AG08396 (cell line): ENCODE measurements at regions not wholly inside any gene's neighbourhood (a gene's known extent, or its start where the extent isn't known, plus 50 kb on each side); places are given as distances from the start of the nearest gene placed in this dataset.

Experiments
- DNase-seq: peaks from one replicate; pipeline ENCODE4 v3.0.0; 2012; ENCODE audit warnings: low spot score, mixed read lengths

DNA sequence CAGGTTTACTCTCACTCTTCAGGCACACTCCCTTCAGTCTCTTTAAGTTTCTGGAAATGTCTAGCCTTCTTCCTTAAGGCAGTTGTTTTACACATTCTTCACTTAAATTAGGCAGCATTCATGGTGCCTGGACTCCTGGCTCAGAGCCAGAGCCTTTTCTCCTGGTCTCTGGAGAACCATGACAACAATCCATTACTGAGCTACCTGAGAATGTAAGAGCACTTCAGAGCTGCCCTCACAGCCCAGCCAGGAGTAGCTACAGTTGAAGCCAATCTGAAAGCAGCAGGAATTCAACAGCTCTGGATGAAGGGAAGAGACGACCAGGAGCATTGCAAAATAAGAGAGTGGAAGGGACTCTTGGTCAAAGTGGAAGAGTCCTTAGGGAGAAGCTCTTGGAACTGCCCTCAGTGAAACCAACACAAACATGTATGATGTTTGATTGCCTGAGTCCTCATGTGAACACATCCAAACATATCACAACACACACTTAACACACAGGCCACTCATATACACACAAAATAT lies 416.8 kb upstream of the SPTLC3 start:
- no peak for DNase-seq

GRCh38 chr20:12592756-12593155 lies 416.0 kb upstream of the SPTLC3 start:
- DNase-seq: no peak

- no peak for DNase-seq
Measured at GRCh38 chr20:12593342-12593873, 415.4 kb upstream of the SPTLC3 start.

- DNase-seq: no peak
Measured at GRCh38 chr20:12594410-12595088, 414.2 kb upstream of the SPTLC3 start.

GRCh38 chr20:12595841-12596240 lies 412.9 kb upstream of the SPTLC3 start:
- no peak for DNase-seq

DNA sequence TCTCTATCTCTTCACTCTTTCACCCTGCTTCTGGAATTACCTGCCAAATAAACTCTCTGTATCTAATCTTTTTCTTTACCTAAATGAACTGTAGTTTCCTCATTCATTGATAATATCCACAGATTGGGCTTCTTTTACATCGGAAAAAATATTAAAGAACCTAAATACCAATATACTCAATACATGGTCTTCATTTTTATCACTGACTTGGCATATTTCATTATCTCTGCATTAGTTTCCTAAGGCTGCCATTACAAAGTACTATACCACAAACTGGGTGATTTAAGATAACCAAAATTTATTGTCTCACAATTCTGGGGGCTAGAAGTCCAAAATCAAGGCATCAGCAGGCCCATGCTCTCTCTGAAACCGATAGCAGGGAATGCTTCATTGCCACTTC lies 411.9 kb upstream of the SPTLC3 start:
- DNase-seq: no peak

- no peak for DNase-seq
Measured at GRCh38 chr20:12597551-12597950, 411.2 kb upstream of the SPTLC3 start.

GRCh38 chr20:12598894-12599293 lies 409.9 kb upstream of the SPTLC3 start:
- no peak for DNase-seq

- no peak for DNase-seq
Measured at GRCh38 chr20:12599494-12599893, 409.3 kb upstream of the SPTLC3 start.

- DNase-seq: no peak
Measured at GRCh38 chr20:12605751-12606150, 403.0 kb upstream of the SPTLC3 start.

DNA sequence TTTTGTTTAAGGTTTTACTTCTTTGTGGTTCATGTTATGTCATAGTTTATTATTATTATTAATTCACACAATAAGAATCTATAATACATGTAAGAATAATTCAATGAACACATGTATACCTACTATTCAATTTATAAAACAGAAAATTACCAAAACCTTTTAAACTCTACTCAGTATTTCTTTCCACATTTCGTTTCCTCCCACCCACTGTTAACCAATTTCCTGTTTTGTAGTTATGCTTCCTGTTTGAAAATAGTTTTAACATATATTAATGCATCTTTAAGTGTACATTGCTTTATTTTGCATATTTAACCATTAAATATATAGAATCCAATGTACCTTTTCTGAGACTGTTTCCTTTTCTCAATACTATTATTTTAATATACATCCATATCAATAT lies 397.9 kb upstream of the SPTLC3 start:
- DNase-seq: no peak

DNA sequence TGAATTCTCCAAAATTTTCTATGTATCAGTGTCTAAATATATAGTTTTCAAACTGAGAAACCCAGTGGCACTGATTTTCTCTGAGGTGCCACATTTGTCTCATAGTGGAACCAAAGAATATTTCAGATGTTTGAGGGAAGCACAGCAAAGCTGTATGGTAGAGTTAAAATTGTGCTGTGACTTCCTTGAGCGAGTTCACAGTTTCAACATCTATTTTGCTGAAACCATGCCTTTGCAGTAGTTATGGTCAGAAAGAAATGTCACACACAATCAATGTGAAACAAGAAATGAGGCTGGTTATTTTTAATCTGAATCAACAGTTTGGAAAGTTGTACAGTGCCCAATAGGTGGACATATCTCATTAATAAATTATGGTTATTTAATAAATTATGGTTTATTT lies 394.0 kb upstream of the SPTLC3 start:
- no peak for DNase-seq

DNA sequence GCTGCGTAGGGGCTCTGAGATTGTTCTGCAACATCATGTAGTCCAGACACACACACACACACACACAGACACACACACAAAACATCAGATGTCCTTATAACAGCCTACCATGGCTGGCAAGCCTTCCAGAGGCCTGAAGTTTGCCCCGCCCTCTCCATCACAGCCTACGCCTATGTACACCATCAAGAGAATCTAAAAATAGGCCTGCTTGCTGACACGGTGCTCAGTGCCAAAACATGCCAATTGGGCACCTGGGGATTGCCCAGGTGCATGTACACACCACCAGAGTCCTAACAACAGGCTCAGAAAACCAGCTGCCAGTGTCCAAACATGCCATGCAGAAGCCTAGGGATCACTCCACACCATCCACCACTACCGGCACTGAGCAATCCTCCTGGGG lies 391.7 kb upstream of the SPTLC3 start:
- DNase-seq: no peak

GRCh38 chr20:12623870-12624269 lies 384.9 kb upstream of the SPTLC3 start:
- no peak for DNase-seq

GRCh38 chr20:12627485-12627884 lies 381.3 kb upstream of the SPTLC3 start:
- no peak for DNase-seq

- no peak for DNase-seq
Measured at GRCh38 chr20:12638633-12639312, 370.0 kb upstream of the SPTLC3 start.

DNA sequence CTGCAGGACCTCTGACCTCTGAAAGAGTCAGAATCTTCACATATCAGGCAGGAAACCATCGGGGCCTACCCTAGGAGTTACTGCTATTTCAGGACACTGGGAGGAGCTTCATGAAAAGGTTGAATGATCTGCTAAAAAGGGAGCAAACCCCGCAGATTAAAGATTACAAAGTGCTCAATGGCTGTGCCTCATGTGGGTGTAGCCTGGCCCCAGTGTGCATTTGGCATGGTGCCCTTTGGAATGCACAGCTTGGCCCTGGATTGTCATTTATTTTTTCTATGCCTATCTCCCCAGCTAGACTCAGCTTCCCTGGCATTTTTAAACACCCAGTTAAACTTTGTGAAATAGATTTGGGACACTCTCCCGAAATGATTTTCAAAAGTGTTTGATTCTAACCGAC lies 368.5 kb upstream of the SPTLC3 start:
- DNase-seq: no peak

- DNase-seq: no peak
Measured at GRCh38 chr20:12641619-12642018, 367.2 kb upstream of the SPTLC3 start.

DNA sequence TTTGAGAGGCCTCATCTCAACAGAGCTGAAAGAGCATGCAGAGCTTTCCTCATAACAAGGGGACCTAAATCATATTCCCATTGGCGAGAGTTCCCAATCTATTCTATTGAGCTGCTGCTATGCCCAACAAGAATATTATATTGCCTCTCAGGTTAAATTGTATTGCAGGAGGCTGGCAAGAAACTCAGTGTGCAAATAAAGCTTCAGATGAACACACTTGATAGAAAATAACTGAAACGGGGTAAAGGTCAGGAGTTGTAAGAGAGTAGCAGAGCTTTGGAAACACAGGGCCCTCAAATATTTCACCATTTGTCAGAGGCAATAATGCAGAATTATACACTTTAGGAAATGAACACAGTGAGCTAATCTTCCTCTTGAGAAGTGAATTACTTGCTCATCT lies 364.3 kb upstream of the SPTLC3 start:
- DNase-seq: no peak

DNA sequence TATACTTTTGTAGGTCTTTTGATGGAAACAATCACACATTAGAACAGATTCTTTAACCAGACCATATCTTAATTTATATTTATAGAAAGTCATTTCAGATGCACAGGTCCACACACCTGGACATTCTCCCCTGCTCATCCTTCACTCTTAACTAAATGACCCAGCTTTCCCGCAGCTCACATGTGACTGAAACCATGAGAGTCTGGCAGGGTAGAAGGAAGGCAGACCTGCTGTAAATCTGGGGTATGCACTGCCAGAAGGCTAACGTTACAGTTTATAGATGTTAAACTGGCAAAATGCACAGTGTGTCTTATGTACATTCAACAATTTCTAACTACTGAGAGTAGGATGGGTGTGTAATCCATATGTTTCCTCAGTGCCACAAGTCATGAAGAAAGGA lies 359.5 kb upstream of the SPTLC3 start:
- no peak for DNase-seq

DNA sequence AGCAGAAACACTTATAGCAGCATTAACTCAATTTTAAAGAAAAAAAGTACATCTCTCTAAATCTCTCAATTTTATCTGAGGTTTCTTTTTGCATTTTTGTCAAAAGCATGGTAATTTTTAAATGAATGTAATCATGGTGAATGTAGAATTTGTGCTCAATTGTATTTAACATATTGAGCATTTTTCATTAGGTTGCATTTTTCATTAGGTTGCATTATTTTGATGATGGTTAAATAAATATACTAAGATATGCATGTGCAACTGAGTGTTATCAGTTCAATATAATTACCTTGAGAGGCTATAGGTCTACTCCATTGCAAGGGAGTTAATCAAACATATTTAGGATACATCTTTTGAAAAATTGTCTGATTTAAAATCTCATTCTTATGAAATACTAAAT lies 355.1 kb upstream of the SPTLC3 start:
- DNase-seq: no peak

DNA sequence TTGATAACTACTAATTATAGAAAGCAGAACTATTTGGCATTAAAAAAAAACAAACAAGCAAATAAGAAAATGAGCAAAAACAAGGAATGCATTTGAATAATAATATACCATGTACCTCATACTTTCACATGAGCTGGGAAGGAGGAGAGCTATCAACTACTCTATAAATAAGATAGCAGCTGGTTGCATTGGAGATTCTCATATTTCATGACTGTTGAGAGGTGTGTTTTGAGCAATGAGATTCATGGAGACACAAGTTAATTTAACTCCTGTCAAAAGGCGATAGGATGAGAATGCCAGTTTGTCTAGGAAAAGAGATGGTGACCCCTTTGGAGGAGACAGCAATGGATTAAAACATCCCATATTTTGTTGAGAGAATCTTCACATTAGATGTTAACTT lies 348.8 kb upstream of the SPTLC3 start:
- no peak for DNase-seq

DNA sequence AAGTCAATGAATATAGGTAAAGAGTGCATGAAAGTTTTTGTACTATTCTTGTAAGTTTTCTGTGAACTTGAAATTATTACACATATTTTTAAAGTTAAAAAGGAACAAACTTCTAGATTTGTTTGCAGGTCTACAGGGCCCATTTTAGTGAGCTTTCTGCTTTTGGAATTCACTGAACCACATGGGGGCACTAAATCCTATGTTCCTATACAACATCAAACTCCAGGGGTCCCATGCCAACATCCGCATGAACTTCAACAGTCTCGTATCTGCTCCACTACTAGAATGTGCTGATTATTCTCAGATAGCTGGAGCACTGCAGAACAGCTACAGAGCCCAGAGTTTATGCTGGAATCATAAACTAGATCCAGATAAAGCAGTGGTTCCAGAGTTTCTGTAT lies 347.9 kb upstream of the SPTLC3 start:
- DNase-seq: no peak

DNA sequence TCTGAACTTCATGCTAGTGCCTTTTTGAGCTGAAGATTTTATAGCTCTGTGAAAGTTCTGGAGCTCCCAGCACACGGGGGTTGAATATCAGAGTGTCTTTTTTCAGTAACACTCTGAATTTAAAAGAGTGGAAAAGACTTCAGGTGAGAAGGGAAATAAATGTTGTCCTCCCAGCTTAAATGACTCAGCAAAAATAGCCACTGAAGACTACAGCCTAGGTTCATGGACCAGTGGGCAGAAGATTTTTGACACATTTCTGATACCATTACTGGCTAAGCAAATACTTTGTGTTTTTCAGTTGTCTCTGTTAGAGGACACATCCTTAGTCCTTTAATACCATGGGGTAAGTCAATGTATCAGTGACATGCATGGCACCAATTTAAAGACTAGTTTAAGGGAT lies 338.5 kb upstream of the SPTLC3 start:
- no peak for DNase-seq
